ENCODE measurements at regions not wholly inside any gene's neighbourhood (a gene's known extent, or its start where the extent isn't known, plus 50 kb on each side); places are given as distances from the start of the nearest gene placed in this dataset.

- no peak for TF ChIP-seq ZNF645 (tag by site-specific recombination; IDR thresholded peaks at IDR 0.05)
- TF ChIP-seq KLF7 (tag by site-specific recombination; IDR thresholded peaks at IDR 0.05; ENCODE audit: borderline replicate concordance), result no peak
- TF ChIP-seq ZNF555 (tag by site-specific recombination; conservative IDR thresholded peaks at IDR 0.05), result no peak
Measured at GRCh38 chr4:104971462-104971861, 175.2 kb upstream of the TET2 start (continued).

GRCh38 chr4:104973708-104974107 is 173.0 kb upstream of the TET2 start:
- POLR2A ChIA-PET, result no interaction called here
- no peaks in the 10 kb centered on the region for H3K9me3 ChIP-seq (ENCODE audit: control insufficient read depth, insufficient read depth, low read depth, low read length)
- no peaks in the 10 kb centered on the region for H3K4me1 ChIP-seq (ENCODE audit: control insufficient read depth, insufficient read depth, low read length)
- H3K27ac ChIP-seq (ENCODE audit: extremely low read depth, low read depth, low read length), result no peak overlapping the region
- H3K36me3 ChIP-seq (ENCODE audit: control insufficient read depth in 2 of 2, insufficient read depth in 1 of 2, low read length in 2 of 2), result no peaks in the 10 kb centered on the region
- no peak for TF ChIP-seq ZNF24 (tag by site-specific recombination; IDR thresholded peaks at IDR 0.05)
- no peak for TF ChIP-seq ZSCAN5A (tag by site-specific recombination; IDR thresholded peaks at IDR 0.05)
- no peak for TF ChIP-seq ZNF510 (tag by site-specific recombination; IDR thresholded peaks at IDR 0.05; ENCODE audit: insufficient replicate concordance)
- no peak for TF ChIP-seq RBAK (tag by site-specific recombination; IDR thresholded peaks at IDR 0.05)
- no peak for TF ChIP-seq ZNF585B (tag by site-specific recombination; IDR thresholded peaks at IDR 0.05)
- no peak for TF ChIP-seq GLI4 (tag by site-specific recombination; IDR thresholded peaks at IDR 0.05)
- TF ChIP-seq ZNF266 (tag by site-specific recombination; IDR thresholded peaks at IDR 0.05; ENCODE audit: low read depth), result no peak
- TF ChIP-seq ZBTB10 (tag by site-specific recombination; IDR thresholded peaks at IDR 0.05), result no peak
- TF ChIP-seq ZNF747 (tag by site-specific recombination; IDR thresholded peaks at IDR 0.05), result no peak
- no peak for TF ChIP-seq ZNF335 (tag by site-specific recombination; conservative IDR thresholded peaks at IDR 0.05)
- TF ChIP-seq ZNF544 (tag by site-specific recombination; IDR thresholded peaks at IDR 0.05), result no peak
- no peak for TF ChIP-seq ZNF768 (tag by site-specific recombination; IDR thresholded peaks at IDR 0.05)
- TF ChIP-seq REST (tag by site-specific recombination; IDR thresholded peaks at IDR 0.05), result no peak
- no peak for TF ChIP-seq ZNF624 (tag by site-specific recombination; IDR thresholded peaks at IDR 0.05)
- no peak for TF ChIP-seq ZNF169 (tag by site-specific recombination; IDR thresholded peaks at IDR 0.05)
- CTCF ChIA-PET, result no interaction called here
- no peak overlapping the region for H3K4me3 ChIP-seq (ENCODE audit: low read depth, low read length)

Data from HEK293 (cell line).